ENCODE measurements at regions not wholly inside any gene's neighbourhood (a gene's known extent, or its start where the extent isn't known, plus 50 kb on each side); places are given as distances from the start of the nearest gene placed in this dataset.

DNA sequence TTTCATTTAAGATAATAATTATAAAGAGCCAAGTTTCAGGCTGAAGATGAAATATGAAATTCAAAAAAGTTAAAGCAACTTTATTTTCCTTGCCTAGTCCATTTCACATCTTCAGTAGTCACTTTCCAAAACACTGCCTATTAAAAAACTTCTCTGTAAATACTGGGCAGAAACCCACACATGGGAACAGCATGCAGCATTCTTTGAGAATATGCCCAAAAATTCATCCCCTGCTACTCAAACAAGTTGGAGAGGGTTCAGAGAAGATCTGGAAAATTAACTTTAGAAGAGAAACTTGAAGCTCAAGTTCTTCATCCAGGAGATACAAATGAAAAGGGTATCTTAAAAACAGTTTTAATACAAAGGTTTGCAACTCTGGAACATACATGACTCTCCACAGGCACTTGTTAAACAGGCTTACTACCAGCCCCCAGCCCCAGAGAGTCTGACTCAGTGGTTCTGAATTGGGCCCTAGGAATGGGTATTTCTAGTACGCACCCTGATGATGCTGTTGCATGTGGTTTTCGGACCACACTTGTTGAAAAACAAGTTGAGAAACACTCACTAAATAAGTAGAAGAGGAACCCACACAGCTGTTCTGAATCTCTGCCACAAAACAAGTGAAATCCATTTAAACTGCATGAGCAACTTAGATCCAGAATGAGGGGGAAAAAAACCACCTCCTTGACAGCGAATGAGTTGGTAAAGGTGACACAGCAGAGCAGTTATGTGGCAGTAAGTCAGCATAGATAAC, 329.1 kb downstream of the SATB2 start:
- ChIA-PET CTCF (no interaction called here), POLR2A (no interaction called here)
- Histone ChIP-seq H3K4me2 (no peak overlapping the region), H3K9me3 (no peaks in the 10 kb centered on the region), H3K79me2 (ENCODE audit: insufficient read depth) (no peaks in the 10 kb centered on the region), H3K9me2 (no peaks in the 10 kb centered on the region), H2AFZ (ENCODE audit: low read depth) (no peak overlapping the region), H3K36me3 (replicated peaks in 1 of 2; ENCODE audit: control insufficient read depth in 1 of 2, insufficient read depth in 2 of 2, low read length in 1 of 2) (no peaks in the 10 kb centered on the region), H3K27ac (ENCODE audit: low read depth in 2 of 2, low read length in 1 of 2) (no peak overlapping the region), H3K27me3 (ENCODE audit: insufficient read depth) (no peaks in the 10 kb centered on the region), H3F3A (replicated peaks; ENCODE audit: insufficient read depth) (no peaks in the 10 kb centered on the region), H3K9ac (no peak overlapping the region), H4K20me1 (ENCODE audit: insufficient read depth) (no peaks in the 10 kb centered on the region), H3K4me3 (ENCODE audit: low read depth in 2 of 2, low read length in 1 of 2) (no peak overlapping the region), H3K4me1 (ENCODE audit: control insufficient read depth in 1 of 2, insufficient read depth in 2 of 2, low read depth in 1 of 2, low read length in 1 of 2) (no peaks in the 10 kb centered on the region)
- 2% methylated on average over 3 of the region's 3 CpGs for WGBS (ENCODE audit: low lambda C conversion rate)
- DNase-seq = no peak
- no peak for TF ChIP-seq FOXM1 (IDR thresholded peaks at IDR 0.05; ENCODE audit: low read depth)
- TF ChIP-seq POLR2AphosphoS5 (IDR thresholded peaks at IDR 0.05; ENCODE audit: low read depth, low read length) = no peak
- no peak for TF ChIP-seq NRF1 (IDR thresholded peaks at IDR 0.05; ENCODE audit: low read depth, low read length)
- TF ChIP-seq USF1 (IDR thresholded peaks at IDR 0.05; ENCODE audit: borderline replicate concordance, low read depth) = no peak
- no peak for TF ChIP-seq SMC3 (IDR thresholded peaks at IDR 0.05; ENCODE audit: low read depth, low read length)
- TF ChIP-seq YY1 (IDR thresholded peaks at IDR 0.05; ENCODE audit: low read depth) = no peak
- TF ChIP-seq, protein P1, sequence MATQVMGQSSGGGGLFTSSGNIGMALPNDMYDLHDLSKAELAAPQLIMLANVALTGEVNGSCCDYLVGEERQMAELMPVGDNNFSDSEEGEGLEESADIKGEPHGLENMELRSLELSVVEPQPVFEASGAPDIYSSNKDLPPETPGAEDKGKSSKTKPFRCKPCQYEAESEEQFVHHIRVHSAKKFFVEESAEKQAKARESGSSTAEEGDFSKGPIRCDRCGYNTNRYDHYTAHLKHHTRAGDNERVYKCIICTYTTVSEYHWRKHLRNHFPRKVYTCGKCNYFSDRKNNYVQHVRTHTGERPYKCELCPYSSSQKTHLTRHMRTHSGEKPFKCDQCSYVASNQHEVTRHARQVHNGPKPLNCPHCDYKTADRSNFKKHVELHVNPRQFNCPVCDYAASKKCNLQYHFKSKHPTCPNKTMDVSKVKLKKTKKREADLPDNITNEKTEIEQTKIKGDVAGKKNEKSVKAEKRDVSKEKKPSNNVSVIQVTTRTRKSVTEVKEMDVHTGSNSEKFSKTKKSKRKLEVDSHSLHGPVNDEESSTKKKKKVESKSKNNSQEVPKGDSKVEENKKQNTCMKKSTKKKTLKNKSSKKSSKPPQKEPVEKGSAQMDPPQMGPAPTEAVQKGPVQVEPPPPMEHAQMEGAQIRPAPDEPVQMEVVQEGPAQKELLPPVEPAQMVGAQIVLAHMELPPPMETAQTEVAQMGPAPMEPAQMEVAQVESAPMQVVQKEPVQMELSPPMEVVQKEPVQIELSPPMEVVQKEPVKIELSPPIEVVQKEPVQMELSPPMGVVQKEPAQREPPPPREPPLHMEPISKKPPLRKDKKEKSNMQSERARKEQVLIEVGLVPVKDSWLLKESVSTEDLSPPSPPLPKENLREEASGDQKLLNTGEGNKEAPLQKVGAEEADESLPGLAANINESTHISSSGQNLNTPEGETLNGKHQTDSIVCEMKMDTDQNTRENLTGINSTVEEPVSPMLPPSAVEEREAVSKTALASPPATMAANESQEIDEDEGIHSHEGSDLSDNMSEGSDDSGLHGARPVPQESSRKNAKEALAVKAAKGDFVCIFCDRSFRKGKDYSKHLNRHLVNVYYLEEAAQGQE (IDR thresholded peaks at IDR 0.05; ENCODE audit: low read depth, low read length) = no peak
- TF ChIP-seq TAF1 (IDR thresholded peaks at IDR 0.05; ENCODE audit: borderline replicate concordance, low read depth, low read length) = no peak
- TF ChIP-seq MXI1 (IDR thresholded peaks at IDR 0.05; ENCODE audit: low read depth, low read length) = no peak
- TF ChIP-seq, protein P2, sequence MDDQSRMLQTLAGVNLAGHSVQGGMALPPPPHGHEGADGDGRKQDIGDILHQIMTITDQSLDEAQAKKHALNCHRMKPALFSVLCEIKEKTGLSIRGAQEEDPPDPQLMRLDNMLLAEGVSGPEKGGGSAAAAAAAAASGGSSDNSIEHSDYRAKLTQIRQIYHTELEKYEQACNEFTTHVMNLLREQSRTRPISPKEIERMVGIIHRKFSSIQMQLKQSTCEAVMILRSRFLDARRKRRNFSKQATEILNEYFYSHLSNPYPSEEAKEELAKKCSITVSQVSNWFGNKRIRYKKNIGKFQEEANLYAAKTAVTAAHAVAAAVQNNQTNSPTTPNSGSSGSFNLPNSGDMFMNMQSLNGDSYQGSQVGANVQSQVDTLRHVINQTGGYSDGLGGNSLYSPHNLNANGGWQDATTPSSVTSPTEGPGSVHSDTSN (IDR thresholded peaks at IDR 0.05) = no peak

DNA sequence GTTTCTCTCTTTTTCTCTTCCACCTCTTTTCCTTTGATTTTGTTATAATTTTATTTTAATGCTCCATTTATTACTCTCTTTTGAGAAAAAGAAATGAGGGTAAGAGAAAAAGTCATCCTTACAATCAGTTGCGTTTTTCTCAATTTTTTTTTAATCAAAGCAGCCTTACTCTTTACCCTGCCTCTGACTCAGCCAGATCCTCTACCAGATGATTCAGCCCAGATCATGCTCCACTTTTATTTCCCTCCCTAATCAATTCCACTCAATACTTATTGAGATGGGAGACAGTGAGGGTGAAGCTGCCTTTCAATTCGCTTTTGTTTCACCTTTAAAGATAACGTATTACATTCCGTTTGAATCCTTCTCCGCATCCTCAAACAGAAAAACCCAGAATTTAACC, 337.9 kb downstream of the SATB2 start:
- Histone ChIP-seq H3F3A (replicated peaks; ENCODE audit: insufficient read depth) (no peaks in the 10 kb centered on the region), H3K9ac (no peak overlapping the region), H3K79me2 (ENCODE audit: insufficient read depth) (no peaks in the 10 kb centered on the region), H3K4me3 (ENCODE audit: low read depth in 2 of 2, low read length in 1 of 2) (no peak overlapping the region), H4K20me1 (ENCODE audit: insufficient read depth) (no peaks in the 10 kb centered on the region), H3K4me2 (no peak overlapping the region), H3K4me1 (ENCODE audit: control insufficient read depth in 1 of 2, insufficient read depth in 2 of 2, low read depth in 1 of 2, low read length in 1 of 2) (no peaks in the 10 kb centered on the region), H3K36me3 (replicated peaks in 1 of 2; ENCODE audit: control insufficient read depth in 1 of 2, insufficient read depth in 2 of 2, low read length in 1 of 2) (no peaks in the 10 kb centered on the region), H3K9me2 (no peaks in the 10 kb centered on the region), H3K27me3 (ENCODE audit: insufficient read depth) (no peaks in the 10 kb centered on the region), H3K9me3 (no peaks in the 10 kb centered on the region), H3K27ac (ENCODE audit: low read depth in 2 of 2, low read length in 1 of 2) (no peak overlapping the region), H2AFZ (ENCODE audit: low read depth) (no peak overlapping the region)
- DNase-seq = no peak
- POLR2A ChIA-PET = no interaction called here
- 23% methylated on average over 5 of the region's 5 CpGs for WGBS (ENCODE audit: low lambda C conversion rate)
- CTCF ChIA-PET = no interaction called here
- TF ChIP-seq FOSL2 (IDR thresholded peaks at IDR 0.05; ENCODE audit: borderline replicate concordance, low read depth) (no peak), EP300 (IDR thresholded peaks at IDR 0.05; ENCODE audit: borderline replicate concordance in 1 of 2, low read depth in 1 of 2, low read length in 1 of 2) (no peak), SMC3 (IDR thresholded peaks at IDR 0.05; ENCODE audit: low read depth, low read length) (no peak), FOXJ3 (CRISPR knock-in tag; IDR thresholded peaks at IDR 0.05) (no peak), TCF12 (IDR thresholded peaks at IDR 0.05) (no peak), ELF1 (IDR thresholded peaks at IDR 0.05) (no peak), CTCF (IDR thresholded peaks at IDR 0.05) (no peak)
- TF ChIP-seq, protein P1 (IDR thresholded peaks at IDR 0.05; ENCODE audit: low read depth, low read length) = no peak
